Endodermal cell (in vitro differentiated cells): ENCODE measurements at regions not wholly inside any gene's neighbourhood (a gene's known extent, or its start where the extent isn't known, plus 50 kb on each side); places are given as distances from the start of the nearest gene placed in this dataset.

Experiments
- DNase-seq: peaks from one replicate; pipeline ENCODE4 v3.0.0-alpha.2; 2017
- H3K27ac ChIP-seq: 2 replicates; pipeline ENCODE4 v1.5.1; 2013; ENCODE audit warnings: mild to moderate bottlenecking, low read depth, low read length, moderate library complexity
- H3K27me3 ChIP-seq: 2 replicates; pipeline ENCODE4 v1.6.1; 2013; ENCODE audit warnings: mild to moderate bottlenecking, low read length, moderate library complexity; ENCODE audit not compliant: insufficient read depth, control insufficient read depth, poor library complexity, severe bottlenecking
- H3K36me3 ChIP-seq: 2 replicates; pipeline ENCODE4 v1.7.0; 2013; ENCODE audit warnings: mild to moderate bottlenecking, low read length, moderate library complexity; ENCODE audit not compliant: control insufficient read depth, insufficient read depth
- H3K4me1 ChIP-seq: one replicate; pipeline ENCODE4 v1.7.0; 2013; ENCODE audit warnings: low read length; ENCODE audit not compliant: control insufficient read depth, insufficient read depth
- H3K4me3 ChIP-seq: 2 replicates; pipeline ENCODE4 v1.5.1; 2013; ENCODE audit warnings: mild to moderate bottlenecking, low read length, moderate library complexity
- H3K9ac ChIP-seq: 2 replicates; pipeline ENCODE4 v1.6.1; 2013; ENCODE audit warnings: mild to moderate bottlenecking, low read length, moderate library complexity; ENCODE audit not compliant: poor library complexity, severe bottlenecking; ENCODE audit errors: extremely low read depth
- H3K9me3 ChIP-seq: 2 replicates; pipeline ENCODE4 v1.6.1; 2013; ENCODE audit warnings: mild to moderate bottlenecking, low read length, moderate library complexity; ENCODE audit not compliant: control insufficient read depth
- H3K27ac Mint-ChIP-seq: 2 replicates; pipeline ENCODE4 v1.8.0; 2020; ENCODE audit warnings: mixed read lengths
- H3K27me3 Mint-ChIP-seq: 2 replicates; pipeline ENCODE4 v1.8.0; 2021; ENCODE audit warnings: mild to moderate bottlenecking, mixed read lengths; ENCODE audit not compliant: insufficient read depth
- H3K36me3 Mint-ChIP-seq: 2 replicates; pipeline ENCODE4 v1.8.0; 2020; ENCODE audit warnings: low read depth, mixed read lengths
- H3K4me1 Mint-ChIP-seq: 2 replicates; pipeline ENCODE4 v1.8.0; 2020; ENCODE audit warnings: mixed read lengths
- H3K4me3 Mint-ChIP-seq: 2 replicates; pipeline ENCODE4 v1.8.0; 2020; ENCODE audit warnings: mild to moderate bottlenecking, moderate library complexity, mixed read lengths
- H3K9me3 Mint-ChIP-seq: 2 replicates; pipeline ENCODE4 v1.8.0; 2020; ENCODE audit warnings: mild to moderate bottlenecking, mixed read lengths
- CTCF ChIP-seq: fragments of 200-600 bp; sonication (generic); conservative IDR thresholded peaks from 2 replicates; pipeline ENCODE4 v1.5.0; 2021; ENCODE audit warnings: antibody characterized with exemption, mild to moderate bottlenecking
- WGBS, 2 experiments: methylation state at CpG; one replicate each; pipeline versions ENCODE4 v1.1.5 to v1.1.7; 2013; ENCODE audit warnings: missing lambda C conversion rate in 2 of 2, mixed read lengths in 1 of 2; ENCODE audit not compliant: insufficient coverage in 1 of 2, insufficient read length in 1 of 2; 5-methylcytosine and 5-hydroxymethylcytosine counted together

- Histone ChIP-seq H3K9me3 (no peaks in the 10 kb centered on the region), H3K4me1 (no peaks in the 10 kb centered on the region), H3K4me3 (no peak overlapping the region), H3K36me3 (no peaks in the 10 kb centered on the region), H3K27me3 (no peaks in the 10 kb centered on the region), H3K9ac (no peak overlapping the region), H3K27ac (no peak overlapping the region)
- H3K27me3 Mint-ChIP-seq, result no peaks in the 10 kb centered on the region
- peak overlapping the region; percentile 64 for H3K27ac Mint-ChIP-seq
- no peaks in the 10 kb centered on the region for H3K9me3 Mint-ChIP-seq
- peaks cover 22% of the 10 kb centered on the region for H3K4me1 Mint-ChIP-seq
- peak; percentile 62 for DNase-seq
- H3K36me3 Mint-ChIP-seq, result no peaks in the 10 kb centered on the region
- H3K4me3 Mint-ChIP-seq, result no peak overlapping the region
- 50 to 78% methylated on average over 5 of the region's 5 CpGs for WGBS, 2 experiments
- TF ChIP-seq CTCF, result peak; percentile 57
Observed at GRCh38 chr10:130935128-130935439, 376.4 kb downstream of the TCERG1L start.

GRCh38 chr10:130935897-130936550 lies 375.5 kb downstream of the TCERG1L start:
- peak; percentile 61 for DNase-seq
- Mint-ChIP-seq H3K4me3 (no peak overlapping the region), H3K4me1 (peaks cover 22% of the 10 kb centered on the region), H3K27me3 (no peaks in the 10 kb centered on the region), H3K36me3 (no peaks in the 10 kb centered on the region), H3K9me3 (no peaks in the 10 kb centered on the region), H3K27ac (no peak overlapping the region)
- 89 to 94% methylated on average over 7 to 9 of the region's 9 CpGs for WGBS, 2 experiments
- TF ChIP-seq CTCF, result peak; percentile 54
- Histone ChIP-seq H3K27ac (no peak overlapping the region), H3K9ac (no peak overlapping the region), H3K27me3 (no peaks in the 10 kb centered on the region), H3K36me3 (no peaks in the 10 kb centered on the region), H3K9me3 (no peaks in the 10 kb centered on the region), H3K4me3 (no peak overlapping the region), H3K4me1 (no peaks in the 10 kb centered on the region)

- Histone ChIP-seq H3K4me3 (no peak overlapping the region), H3K36me3 (no peaks in the 10 kb centered on the region), H3K9ac (no peak overlapping the region), H3K9me3 (no peaks in the 10 kb centered on the region), H3K27ac (no peak overlapping the region), H3K4me1 (no peaks in the 10 kb centered on the region), H3K27me3 (no peaks in the 10 kb centered on the region)
- no peak for DNase-seq
- Mint-ChIP-seq H3K9me3 (no peaks in the 10 kb centered on the region), H3K27me3 (no peaks in the 10 kb centered on the region), H3K4me1 (peaks cover 22% of the 10 kb centered on the region), H3K4me3 (no peak overlapping the region), H3K27ac (no peak overlapping the region), H3K36me3 (no peaks in the 10 kb centered on the region)
- 93 to 94% methylated on average over 5 of the region's 5 CpGs for WGBS, 2 experiments
- TF ChIP-seq CTCF, result no peak
Observed at GRCh38 chr10:130936851-130937250, 374.7 kb downstream of the TCERG1L start.
